Nephron progenitor cell (in vitro differentiated cells): ENCODE measurements at regions not wholly inside any gene's neighbourhood (a gene's known extent, or its start where the extent isn't known, plus 50 kb on each side); places are given as distances from the start of the nearest gene placed in this dataset.
"Not testable (repeated sequence)": the region's sequence is repeated elsewhere in the genome, so short reads cannot be mapped to it uniquely, and the experiment has no call there.

Source experiments
- DNase-seq: peaks from one replicate; pipeline ENCODE4 v3.0.0; 2021
- H3K27ac Mint-ChIP-seq: 2 replicates; pipeline ENCODE4 v1.8.0; 2021; ENCODE audit warnings: mild to moderate bottlenecking, moderate library complexity, mixed read lengths
- H3K27me3 Mint-ChIP-seq: 2 replicates; pipeline ENCODE4 v1.8.0; 2021; ENCODE audit warnings: mild to moderate bottlenecking, low read depth, mixed read lengths; ENCODE audit not compliant: poor library complexity
- H3K36me3 Mint-ChIP-seq: 2 replicates; pipeline ENCODE4 v1.8.0; 2021; ENCODE audit warnings: low read depth, mixed read lengths
- H3K4me1 Mint-ChIP-seq: 2 replicates; pipeline ENCODE4 v1.8.0; 2021; ENCODE audit warnings: mixed read lengths
- H3K4me3 Mint-ChIP-seq: 2 replicates; pipeline ENCODE4 v1.8.0; 2021; ENCODE audit warnings: mild to moderate bottlenecking, moderate library complexity, mixed read lengths
- H3K9me3 Mint-ChIP-seq: 2 replicates; pipeline ENCODE4 v1.8.0; 2021; ENCODE audit warnings: mild to moderate bottlenecking, moderate library complexity, mixed read lengths
- CTCF ChIP-seq: fragments of 200-600 bp; sonication (generic); IDR thresholded peaks from 2 replicates; pipeline ENCODE4 v1.5.0; 2021; ENCODE audit warnings: antibody characterized with exemption

- TF ChIP-seq CTCF, result no peak
- H3K4me3 Mint-ChIP-seq, result no peak overlapping the region
- H3K4me1 Mint-ChIP-seq, result peaks cover 55% of the 10 kb centered on the region
- no peak for DNase-seq
- peaks cover 22% of the 10 kb centered on the region for H3K27me3 Mint-ChIP-seq
- no peaks in the 10 kb centered on the region for H3K36me3 Mint-ChIP-seq
- H3K9me3 Mint-ChIP-seq, result no peaks in the 10 kb centered on the region
- H3K27ac Mint-ChIP-seq, result no peak overlapping the region
These were observed 476.3 kb upstream of the RUNX1 start for GRCh38 chr21:35525443-35525842.

- no peak for TF ChIP-seq CTCF
- H3K4me3 Mint-ChIP-seq, result no peak overlapping the region
- no peak overlapping the region for H3K27ac Mint-ChIP-seq
- H3K36me3 Mint-ChIP-seq, result no peaks in the 10 kb centered on the region
- H3K9me3 Mint-ChIP-seq, result no peaks in the 10 kb centered on the region
- DNase-seq, result no peak
- peaks cover 21% of the 10 kb centered on the region for H3K27me3 Mint-ChIP-seq
- H3K4me1 Mint-ChIP-seq, result peaks cover 41% of the 10 kb centered on the region
These were observed 472.9 kb upstream of the RUNX1 start for GRCh38 chr21:35521852-35522505.

GRCh38 chr21:35521293-35521692 lies 472.2 kb upstream of the RUNX1 start:
- H3K27ac Mint-ChIP-seq, result no peak overlapping the region
- H3K4me3 Mint-ChIP-seq, result no peak overlapping the region
- H3K36me3 Mint-ChIP-seq, result no peaks in the 10 kb centered on the region

GRCh38 chr21:35520856-35521255 lies 471.8 kb upstream of the RUNX1 start:
- DNase-seq, result no peak
- H3K4me1 Mint-ChIP-seq, result peaks cover 40% of the 10 kb centered on the region
- H3K9me3 Mint-ChIP-seq, result no peaks in the 10 kb centered on the region
- no peak overlapping the region for H3K27ac Mint-ChIP-seq
- no peaks in the 10 kb centered on the region for H3K36me3 Mint-ChIP-seq
- TF ChIP-seq CTCF, result no peak
- no peak overlapping the region for H3K4me3 Mint-ChIP-seq
- H3K27me3 Mint-ChIP-seq, result peaks cover 16% of the 10 kb centered on the region

More at GRCh38 chr21:35521293-35521692, 472.2 kb upstream of the RUNX1 start:
- Mint-ChIP-seq H3K4me1 (peaks cover 40% of the 10 kb centered on the region), H3K27me3 (peaks cover 19% of the 10 kb centered on the region), H3K9me3 (no peaks in the 10 kb centered on the region)
- TF ChIP-seq CTCF, result no peak
- DNase-seq, result no peak

- Mint-ChIP-seq H3K4me3 (no peak overlapping the region), H3K4me1 (peaks cover 40% of the 10 kb centered on the region), H3K27me3 (peaks cover 17% of the 10 kb centered on the region), H3K9me3 (no peaks in the 10 kb centered on the region), H3K27ac (no peak overlapping the region), H3K36me3 (no peaks in the 10 kb centered on the region)
- DNase-seq, result no peak
- no peak for TF ChIP-seq CTCF
These were observed 471.2 kb upstream of the RUNX1 start for GRCh38 chr21:35520302-35520701.

- TF ChIP-seq CTCF, result no peak
- no peaks in the 10 kb centered on the region for H3K9me3 Mint-ChIP-seq
These were observed 468.8 kb upstream of the RUNX1 start for GRCh38 chr21:35517865-35518264.

GRCh38 chr21:35516292-35516691 lies 467.2 kb upstream of the RUNX1 start:
- H3K9me3 Mint-ChIP-seq, DNase-seq, H3K36me3 Mint-ChIP-seq, H3K4me3 Mint-ChIP-seq, H3K27ac Mint-ChIP-seq: not testable (repeated sequence)
- H3K4me1 Mint-ChIP-seq, result peaks cover 28% of the 10 kb centered on the region
- H3K27me3 Mint-ChIP-seq, result peaks cover 21% of the 10 kb centered on the region

More at GRCh38 chr21:35517865-35518264, 468.8 kb upstream of the RUNX1 start:
- Mint-ChIP-seq H3K27ac (no peak overlapping the region), H3K4me3 (no peak overlapping the region), H3K27me3 (peaks cover 17% of the 10 kb centered on the region), H3K36me3 (no peaks in the 10 kb centered on the region), H3K4me1 (peaks cover 40% of the 10 kb centered on the region)
- DNase-seq, result no peak
